Osteoblast (primary cell): ENCODE measurements at regions not wholly inside any gene's neighbourhood (a gene's known extent, or its start where the extent isn't known, plus 50 kb on each side); places are given as distances from the start of the nearest gene placed in this dataset.

ENCODE experiments used
- DNase-seq: peaks from one replicate; pipeline ENCODE4 v3.0.0; 2011; ENCODE audit warnings: low spot score, mixed read lengths; ENCODE audit not compliant: insufficient read length; ENCODE audit errors: missing footprints
- H2AFZ ChIP-seq: 2 replicates; pipeline ENCODE4 v1.6.0; 2011; ENCODE audit warnings: mild to moderate bottlenecking, low read length
- H3K27ac ChIP-seq: 2 replicates; pipeline ENCODE4 v1.5.1; 2011; ENCODE audit warnings: mild to moderate bottlenecking, low read depth, low read length, moderate library complexity
- H3K27me3 ChIP-seq: 2 replicates; pipeline ENCODE4 v1.6.0; 2012; ENCODE audit warnings: mild to moderate bottlenecking, control low read depth, inconsistent platforms, low read length, moderate library complexity; ENCODE audit not compliant: insufficient read depth
- H3K36me3 ChIP-seq: 2 replicates; pipeline ENCODE4 v1.5.1; 2011; ENCODE audit warnings: mild to moderate bottlenecking, low read length, control low read depth, moderate library complexity; ENCODE audit not compliant: insufficient read depth
- H3K4me1 ChIP-seq: 2 replicates; pipeline ENCODE4 v1.5.1; 2011; ENCODE audit warnings: mild to moderate bottlenecking, low read length, control low read depth, moderate library complexity; ENCODE audit not compliant: insufficient read depth
- H3K4me2 ChIP-seq: 2 replicates; pipeline ENCODE4 v1.6.0; 2011; ENCODE audit warnings: mild to moderate bottlenecking, low read length; ENCODE audit not compliant: insufficient read depth
- H3K4me3 ChIP-seq: fragments of 200-600 bp; sonication (generic); 3 replicates; pipeline ENCODE4 v1.5.1; 2012; ENCODE audit warnings: mild to moderate bottlenecking, low read length, inconsistent platforms; ENCODE audit not compliant: insufficient read depth
- H3K79me2 ChIP-seq: 2 replicates; pipeline ENCODE4 v1.6.0; 2012; ENCODE audit warnings: mild to moderate bottlenecking, low read length, control low read depth, inconsistent platforms; ENCODE audit not compliant: insufficient read depth
- H3K9me3 ChIP-seq: 2 replicates; pipeline ENCODE4 v1.5.1; 2011; ENCODE audit warnings: low read depth, low read length, control low read depth
- H4K20me1 ChIP-seq: 2 replicates; pipeline ENCODE4 v1.6.0; 2012; ENCODE audit warnings: mild to moderate bottlenecking, low read length, control low read depth; ENCODE audit not compliant: insufficient read depth
- TF ChIP-seq, protein P1 (sequence below): IDR thresholded peaks from 2 replicates; pipeline ENCODE4 v1.5.1; 2011; ENCODE audit warnings: mild to moderate bottlenecking, low read depth, low read length, moderate library complexity; ENCODE audit errors: extremely low read depth

DNA sequence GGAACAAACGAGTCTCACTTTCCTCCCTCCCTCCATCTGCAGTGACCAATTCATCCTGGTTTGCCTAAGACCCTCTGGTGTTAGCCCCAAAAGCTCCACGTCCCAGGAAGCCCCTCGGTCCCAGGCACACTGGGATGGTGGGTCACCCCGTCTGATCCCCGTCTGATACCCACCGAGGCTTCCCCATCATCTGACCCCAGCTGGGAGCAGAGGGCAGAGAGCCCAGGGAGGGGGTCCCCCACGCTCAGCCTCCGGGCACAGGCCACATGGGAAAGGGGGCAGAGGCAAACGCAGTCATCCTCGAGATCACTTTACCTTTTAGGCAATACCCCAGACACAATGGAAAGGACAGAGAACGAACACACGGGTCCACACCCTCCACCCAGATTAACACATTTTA, 291.6 kb upstream of the PPP2R2D start:
- H3K27me3 ChIP-seq = no peaks in the 10 kb centered on the region
- no peaks in the 10 kb centered on the region for H3K9me3 ChIP-seq
- H4K20me1 ChIP-seq = no peaks in the 10 kb centered on the region
- no peaks in the 10 kb centered on the region for H3K79me2 ChIP-seq
- DNase-seq = no peak
- no peak overlapping the region for H2AFZ ChIP-seq
- no peak overlapping the region for H3K4me3 ChIP-seq
- no peaks in the 10 kb centered on the region for H3K4me1 ChIP-seq
- H3K27ac ChIP-seq = no peak overlapping the region
- TF ChIP-seq, protein P1, sequence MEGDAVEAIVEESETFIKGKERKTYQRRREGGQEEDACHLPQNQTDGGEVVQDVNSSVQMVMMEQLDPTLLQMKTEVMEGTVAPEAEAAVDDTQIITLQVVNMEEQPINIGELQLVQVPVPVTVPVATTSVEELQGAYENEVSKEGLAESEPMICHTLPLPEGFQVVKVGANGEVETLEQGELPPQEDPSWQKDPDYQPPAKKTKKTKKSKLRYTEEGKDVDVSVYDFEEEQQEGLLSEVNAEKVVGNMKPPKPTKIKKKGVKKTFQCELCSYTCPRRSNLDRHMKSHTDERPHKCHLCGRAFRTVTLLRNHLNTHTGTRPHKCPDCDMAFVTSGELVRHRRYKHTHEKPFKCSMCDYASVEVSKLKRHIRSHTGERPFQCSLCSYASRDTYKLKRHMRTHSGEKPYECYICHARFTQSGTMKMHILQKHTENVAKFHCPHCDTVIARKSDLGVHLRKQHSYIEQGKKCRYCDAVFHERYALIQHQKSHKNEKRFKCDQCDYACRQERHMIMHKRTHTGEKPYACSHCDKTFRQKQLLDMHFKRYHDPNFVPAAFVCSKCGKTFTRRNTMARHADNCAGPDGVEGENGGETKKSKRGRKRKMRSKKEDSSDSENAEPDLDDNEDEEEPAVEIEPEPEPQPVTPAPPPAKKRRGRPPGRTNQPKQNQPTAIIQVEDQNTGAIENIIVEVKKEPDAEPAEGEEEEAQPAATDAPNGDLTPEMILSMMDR = no peak
- no peak overlapping the region for H3K4me2 ChIP-seq
- no peaks in the 10 kb centered on the region for H3K36me3 ChIP-seq

DNA sequence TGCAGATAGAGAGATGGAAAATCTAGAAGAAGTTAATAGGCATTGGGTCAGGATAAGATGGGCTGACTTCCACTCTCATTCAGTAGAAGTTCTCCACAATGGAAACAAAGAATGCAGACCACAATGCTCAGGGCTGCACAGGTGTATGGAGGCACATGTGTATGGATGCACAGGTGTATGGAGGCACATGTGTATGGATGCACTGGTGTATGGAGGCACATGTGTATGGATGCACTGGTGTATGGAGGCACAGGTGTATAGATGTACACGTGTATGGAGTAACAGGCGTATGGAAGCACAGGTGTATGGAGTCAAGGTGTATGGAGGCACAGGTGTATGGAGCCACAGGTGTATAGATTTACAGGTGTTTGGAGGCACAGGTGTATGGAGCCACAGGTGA, 285.7 kb upstream of the PPP2R2D start:
- H3K36me3 ChIP-seq = no peaks in the 10 kb centered on the region
- H2AFZ ChIP-seq = no peak overlapping the region
- DNase-seq = no peak
- H4K20me1 ChIP-seq = no peaks in the 10 kb centered on the region
- H3K4me2 ChIP-seq = no peak overlapping the region
- peaks cover 2% of the 10 kb centered on the region for H3K9me3 ChIP-seq
- no peaks in the 10 kb centered on the region for H3K27me3 ChIP-seq
- no peak overlapping the region for H3K27ac ChIP-seq
- TF ChIP-seq, protein P1 = no peak
- H3K4me3 ChIP-seq = no peak overlapping the region
- no peaks in the 10 kb centered on the region for H3K4me1 ChIP-seq
- no peaks in the 10 kb centered on the region for H3K79me2 ChIP-seq

DNA sequence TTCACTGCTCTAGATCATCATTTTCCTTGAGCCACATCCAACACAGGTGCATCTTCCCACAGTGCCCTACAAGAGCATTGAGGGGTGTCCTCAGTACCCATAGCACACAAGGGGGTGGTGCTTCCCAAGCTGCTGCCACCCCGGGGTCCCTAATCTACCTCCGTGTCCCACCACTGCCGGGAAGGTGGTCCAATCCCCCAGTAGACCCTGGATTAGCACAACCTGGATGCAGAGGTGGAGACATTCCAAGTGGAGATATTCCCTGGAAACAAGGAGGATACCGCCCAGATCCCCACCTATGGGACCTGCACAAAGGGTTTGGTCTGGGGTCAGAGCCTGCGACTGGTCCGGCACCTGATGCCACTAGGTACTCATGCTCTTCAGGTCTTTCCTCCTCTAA, 284.8 kb upstream of the PPP2R2D start:
- Histone ChIP-seq H2AFZ (no peak overlapping the region), H3K36me3 (no peaks in the 10 kb centered on the region), H3K79me2 (no peaks in the 10 kb centered on the region), H3K9me3 (peaks cover 2% of the 10 kb centered on the region), H3K27me3 (no peaks in the 10 kb centered on the region), H3K4me2 (no peak overlapping the region), H4K20me1 (no peaks in the 10 kb centered on the region), H3K4me1 (no peaks in the 10 kb centered on the region), H3K4me3 (no peak overlapping the region), H3K27ac (no peak overlapping the region)
- TF ChIP-seq, protein P1 = no peak
- DNase-seq = peak; percentile 63

DNA sequence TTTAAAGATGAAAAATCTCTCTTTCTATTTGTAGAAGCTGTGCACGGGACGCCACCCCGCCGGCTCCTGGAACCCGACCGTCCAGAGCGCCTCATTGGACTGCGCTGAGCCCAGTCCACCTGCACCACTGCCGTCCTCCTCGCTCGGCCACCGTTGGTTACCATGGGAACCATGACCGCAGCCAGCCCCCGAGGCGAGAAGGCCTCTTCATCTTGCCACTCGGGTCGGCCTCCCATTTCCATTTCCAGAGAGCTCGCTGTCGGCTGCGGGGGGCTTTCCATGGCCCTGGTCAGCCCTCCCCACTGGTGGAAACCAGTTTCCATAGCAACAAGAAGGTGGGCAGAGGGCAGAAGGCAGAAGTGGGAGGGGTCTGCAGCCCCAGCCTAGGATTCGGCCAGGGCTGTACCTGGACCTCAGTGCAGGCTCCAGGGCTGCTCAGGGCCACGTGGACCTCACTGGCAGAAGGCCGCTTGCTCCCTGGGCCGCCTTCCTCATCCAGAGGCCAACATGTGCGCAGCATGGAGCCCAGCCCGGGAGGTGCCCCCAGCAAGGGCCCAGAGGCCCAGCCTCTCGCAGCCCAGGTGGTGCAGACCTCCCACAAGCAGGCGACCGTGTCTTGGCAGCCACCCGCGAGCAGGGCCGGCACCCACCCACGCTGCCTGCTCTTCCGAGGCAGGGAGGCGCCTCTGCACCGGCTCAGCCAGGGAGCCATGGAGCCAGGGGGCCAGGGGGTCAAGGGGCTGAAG, 283.5 kb upstream of the PPP2R2D start:
- H3K79me2 ChIP-seq = no peaks in the 10 kb centered on the region
- no peak overlapping the region for H3K4me2 ChIP-seq
- DNase-seq = peak; percentile 66
- no peak overlapping the region for H3K27ac ChIP-seq
- H4K20me1 ChIP-seq = no peaks in the 10 kb centered on the region
- peaks cover 2% of the 10 kb centered on the region for H3K9me3 ChIP-seq
- TF ChIP-seq, protein P1 = no peak
- H3K27me3 ChIP-seq = no peaks in the 10 kb centered on the region
- no peak overlapping the region for H2AFZ ChIP-seq
- H3K4me3 ChIP-seq = no peak overlapping the region
- no peaks in the 10 kb centered on the region for H3K36me3 ChIP-seq
- no peaks in the 10 kb centered on the region for H3K4me1 ChIP-seq
